GM12892 (cell line): ENCODE measurements at regions not wholly inside any gene's neighbourhood (a gene's known extent, or its start where the extent isn't known, plus 50 kb on each side); places are given as distances from the start of the nearest gene placed in this dataset.

Experiments
- DNase-seq: peaks from one replicate; pipeline ENCODE4 v3.0.0; 2011; ENCODE audit not compliant: insufficient read length
- FAIRE-seq: peaks from 2 replicates; lab custom pipeline; 2011; peaks lifted over from hg19 to GRCh38; lab: Jason Lieb, UNC
- POLR2A ChIP-seq: IDR thresholded peaks from 2 replicates; pipeline ENCODE4 v1.6.1; 2011; ENCODE audit warnings: low read depth, low read length, control low read depth
- POLR2AphosphoS5 ChIP-seq: IDR thresholded peaks from 2 replicates; pipeline ENCODE4 v1.6.1; 2011; ENCODE audit warnings: low read depth, low read length, control low read depth
- TAF1 ChIP-seq: IDR thresholded peaks from 2 replicates; pipeline ENCODE4 v1.6.1; 2011; ENCODE audit warnings: low read depth, mild to moderate bottlenecking, control low read depth, low read length, borderline replicate concordance

DNA sequence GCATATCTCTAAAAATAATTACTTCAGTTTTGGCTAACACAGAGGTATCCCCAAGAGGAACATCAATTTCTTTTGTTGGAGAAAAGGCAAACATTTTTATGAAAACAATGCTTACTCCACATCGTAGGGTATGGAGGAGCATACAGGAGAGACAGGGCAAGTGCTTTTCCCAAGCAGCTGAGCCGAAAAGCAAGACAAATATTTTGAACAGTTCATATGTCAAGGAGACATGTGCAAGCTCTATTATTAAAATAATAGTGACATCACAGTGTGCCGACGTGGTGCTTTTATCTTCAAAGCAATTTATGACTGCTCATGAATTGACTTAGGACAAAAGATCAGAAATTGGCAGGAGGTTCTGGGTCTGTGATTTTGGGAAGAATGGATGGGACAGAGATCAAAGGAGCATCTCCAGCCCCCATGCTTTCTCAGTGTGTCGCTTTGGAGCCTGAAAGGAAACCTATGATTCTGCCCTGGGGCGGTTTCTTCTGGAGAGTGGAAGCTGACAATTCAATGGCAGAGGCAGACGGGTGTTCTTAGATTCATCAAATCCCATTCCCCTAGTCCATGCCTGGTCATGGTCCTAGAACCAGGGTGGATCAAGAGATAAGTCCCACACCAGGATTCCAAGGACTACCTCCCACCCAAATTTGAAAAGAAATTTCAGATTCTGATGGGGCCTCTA, 97.1 kb downstream of the JCAD start:
- DNase-seq = no peak
- TF ChIP-seq POLR2A = no peak
- no peak for TF ChIP-seq POLR2AphosphoS5
- TF ChIP-seq TAF1 = no peak
- no peak for FAIRE-seq

DNA sequence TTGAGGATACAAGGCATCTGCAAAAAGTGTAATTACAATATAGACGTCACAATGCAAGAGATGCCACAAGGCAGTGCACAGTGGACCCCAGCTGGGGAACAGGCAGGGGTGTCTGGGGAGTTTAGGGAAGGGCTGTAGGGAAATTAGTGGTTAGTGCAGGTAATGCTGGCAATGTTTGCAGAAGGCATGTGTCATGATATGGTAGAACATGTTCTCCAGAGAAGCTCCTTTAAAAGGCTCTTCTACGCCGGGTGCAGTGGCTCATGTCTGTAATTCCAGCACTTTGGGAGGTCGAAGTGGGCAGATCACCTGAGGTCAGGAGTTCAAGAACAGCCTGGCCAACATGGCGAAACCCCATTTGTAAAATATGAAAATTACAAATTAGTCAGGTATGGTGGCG, 98.0 kb downstream of the JCAD start:
- no peak for DNase-seq
- FAIRE-seq = no peak
- TF ChIP-seq POLR2A = no peak
- TF ChIP-seq POLR2AphosphoS5 = no peak
- no peak for TF ChIP-seq TAF1

DNA sequence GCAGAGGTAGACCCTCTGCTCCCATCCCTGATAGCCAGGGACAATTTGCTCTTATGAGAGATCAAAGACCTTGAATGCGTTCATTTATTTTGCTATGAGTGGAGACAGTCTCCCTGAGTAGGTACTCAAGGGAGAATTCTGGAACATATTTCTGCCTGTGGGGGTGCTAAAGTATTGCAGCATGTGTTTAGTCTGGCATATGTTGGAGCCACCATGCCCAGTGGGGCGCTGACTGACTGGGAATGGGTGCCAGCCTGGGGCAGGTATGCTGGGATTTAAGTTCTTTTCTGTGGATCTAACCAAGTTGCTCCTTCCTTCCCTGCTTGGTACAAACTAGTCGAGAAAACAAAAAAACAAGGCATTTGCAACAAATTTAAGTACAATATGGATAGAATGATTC, 99.1 kb downstream of the JCAD start:
- TF ChIP-seq POLR2AphosphoS5 = no peak
- no peak for TF ChIP-seq POLR2A
- TF ChIP-seq TAF1 = no peak
- no peak for FAIRE-seq
- DNase-seq = no peak

DNA sequence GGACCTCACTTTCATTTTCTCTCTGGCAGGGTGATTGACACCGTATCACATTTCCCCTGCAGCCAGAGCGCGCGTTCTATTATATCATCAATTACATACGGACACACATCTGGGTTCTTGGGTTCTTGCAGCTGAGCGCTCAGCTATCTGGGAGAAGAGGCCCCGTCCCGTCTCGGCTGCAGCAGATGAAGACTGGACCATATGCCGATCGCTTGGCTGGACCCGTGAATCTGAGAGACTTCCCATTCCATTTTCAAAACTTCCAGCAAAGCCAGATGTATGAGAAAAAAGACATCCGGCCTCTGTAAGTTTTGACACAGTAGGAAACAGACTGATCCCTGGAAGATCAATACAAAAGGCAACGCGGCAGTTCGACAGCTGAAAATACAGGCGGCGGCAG, 99.8 kb downstream of the JCAD start:
- DNase-seq = no peak
- FAIRE-seq = no peak
- TF ChIP-seq POLR2A (no peak), POLR2AphosphoS5 (no peak), TAF1 (no peak)

DNA sequence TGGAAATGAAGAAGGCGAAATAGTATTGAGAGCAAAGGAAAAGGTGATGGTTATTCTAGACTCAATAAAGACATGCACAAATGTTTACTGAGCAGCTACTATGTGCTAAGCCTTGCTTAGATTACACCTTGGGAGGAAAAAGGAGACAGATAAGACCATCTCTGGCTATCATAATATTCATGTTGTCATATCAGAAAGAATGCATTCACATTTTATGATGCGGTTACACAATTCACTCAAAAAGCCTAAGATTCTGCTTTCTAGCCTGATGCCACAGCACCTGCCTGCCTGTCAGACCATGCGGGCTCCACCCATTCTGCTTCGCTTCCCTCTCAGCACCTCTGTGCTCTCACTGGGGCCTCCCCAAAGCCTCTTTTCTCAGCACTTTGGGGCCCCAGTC, 100.9 kb downstream of the JCAD start:
- no peak for TF ChIP-seq POLR2AphosphoS5
- TF ChIP-seq POLR2A = no peak
- TF ChIP-seq TAF1 = no peak
- no peak for FAIRE-seq
- DNase-seq = no peak

DNA sequence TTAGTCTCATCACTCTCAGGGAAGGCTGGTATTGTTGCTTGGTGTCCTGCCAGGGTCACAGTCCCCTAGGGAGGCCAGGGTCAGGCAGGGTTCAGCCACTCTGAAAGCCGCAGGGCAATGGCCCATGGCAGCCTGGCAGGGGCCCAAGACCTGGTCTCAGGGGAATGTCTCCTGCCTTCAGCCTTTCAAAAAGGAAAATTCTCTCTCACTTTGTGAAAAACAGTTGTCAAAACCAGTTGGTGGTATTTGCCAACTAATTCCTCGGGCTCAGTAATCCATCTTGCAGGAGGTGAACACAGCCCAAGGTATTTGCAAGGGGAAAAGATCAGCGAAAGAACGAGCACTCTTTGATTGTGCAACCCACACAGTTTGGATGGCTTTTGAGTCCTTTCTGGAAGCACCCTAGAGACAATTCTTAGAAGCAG, 101.5 kb downstream of the JCAD start:
- FAIRE-seq (no peak), DNase-seq (no peak)

DNA sequence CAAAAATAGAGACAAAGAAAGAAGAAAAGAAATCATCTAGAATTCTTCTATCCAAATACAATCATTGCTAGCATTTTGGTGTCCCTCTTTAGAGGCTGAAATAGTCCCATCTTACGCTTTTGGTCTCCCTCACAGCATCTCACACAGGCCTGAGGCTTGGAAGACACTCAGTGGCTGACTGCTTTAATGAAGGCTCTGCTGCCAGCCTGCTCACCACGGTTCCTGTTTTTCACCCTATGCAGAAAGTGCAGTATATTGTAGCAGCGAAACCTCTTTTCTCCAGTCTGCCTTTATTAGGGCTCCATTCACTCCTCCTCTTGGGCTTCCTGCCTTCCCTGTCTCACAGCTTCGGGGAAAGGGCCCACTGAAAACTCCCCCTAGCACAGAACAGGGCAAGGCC, 102.2 kb downstream of the JCAD start:
- DNase-seq (no peak), FAIRE-seq (no peak)
- TF ChIP-seq POLR2A (no peak), POLR2AphosphoS5 (no peak), TAF1 (no peak)

More for the DNA sequence above, 101.5 kb downstream of the JCAD start:
- no peak for TF ChIP-seq POLR2A
- no peak for TF ChIP-seq POLR2AphosphoS5
- no peak for TF ChIP-seq TAF1

DNA sequence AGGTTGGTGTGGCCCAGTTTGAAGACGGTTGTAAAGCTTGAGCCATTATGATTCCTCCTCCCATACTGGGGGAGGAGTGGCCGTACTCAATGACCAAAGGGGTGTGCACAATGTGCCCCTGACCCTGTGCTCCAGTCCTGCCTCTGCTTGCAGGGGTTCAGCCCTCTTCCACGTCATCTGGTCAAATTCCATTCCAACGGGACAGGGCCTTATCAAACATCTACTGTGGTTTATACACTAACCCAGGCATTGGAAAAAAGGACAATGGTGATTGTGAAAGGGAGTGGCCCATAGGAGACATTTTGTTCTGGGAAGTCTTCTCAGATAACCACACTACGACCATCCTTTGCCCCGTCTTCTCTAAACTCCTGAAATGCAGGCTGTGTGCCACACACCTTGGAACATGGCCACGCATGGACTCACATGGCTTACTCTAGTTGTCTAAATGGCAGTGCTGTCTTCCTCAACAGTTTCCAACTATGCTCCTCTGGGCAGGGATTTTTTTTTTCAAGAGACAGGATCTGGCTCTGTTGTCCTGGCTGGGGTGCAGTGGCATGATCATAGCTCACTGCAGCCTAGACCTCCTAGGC, 103.0 kb downstream of the JCAD start:
- TF ChIP-seq TAF1 (no peak), POLR2AphosphoS5 (no peak), POLR2A (no peak)
- DNase-seq (no peak), FAIRE-seq (no peak)

DNA sequence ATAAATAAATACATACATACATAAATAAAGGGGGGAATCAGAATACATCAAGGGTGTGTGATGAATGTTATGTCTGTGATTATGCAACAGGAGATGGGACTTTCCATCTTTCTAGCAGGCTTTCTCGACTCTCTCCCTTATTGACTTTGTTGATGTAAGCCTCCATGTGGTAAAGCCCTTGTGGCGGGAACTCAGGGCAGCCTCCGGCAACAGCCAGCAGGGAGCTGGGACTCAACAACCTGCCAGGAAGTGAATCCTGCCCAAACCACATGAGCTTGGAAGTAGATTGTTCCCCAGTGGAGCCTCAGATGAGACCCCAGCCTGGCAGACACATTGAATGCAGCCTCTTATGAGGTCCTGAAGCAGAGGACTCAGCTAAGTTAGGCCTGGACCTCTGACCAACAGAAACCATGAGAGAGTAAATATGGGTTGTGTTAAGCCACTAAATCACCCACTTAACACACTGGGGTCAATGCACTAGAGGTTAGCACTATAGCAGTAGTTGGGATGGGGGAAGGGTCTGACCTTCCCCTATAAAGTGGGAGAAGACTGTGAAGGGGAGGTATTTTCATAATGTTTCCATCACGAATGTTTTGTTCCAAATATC, 104.0 kb downstream of the JCAD start:
- no peak for DNase-seq
- TF ChIP-seq POLR2AphosphoS5 (no peak), TAF1 (no peak), POLR2A (no peak)
- FAIRE-seq = no peak

DNA sequence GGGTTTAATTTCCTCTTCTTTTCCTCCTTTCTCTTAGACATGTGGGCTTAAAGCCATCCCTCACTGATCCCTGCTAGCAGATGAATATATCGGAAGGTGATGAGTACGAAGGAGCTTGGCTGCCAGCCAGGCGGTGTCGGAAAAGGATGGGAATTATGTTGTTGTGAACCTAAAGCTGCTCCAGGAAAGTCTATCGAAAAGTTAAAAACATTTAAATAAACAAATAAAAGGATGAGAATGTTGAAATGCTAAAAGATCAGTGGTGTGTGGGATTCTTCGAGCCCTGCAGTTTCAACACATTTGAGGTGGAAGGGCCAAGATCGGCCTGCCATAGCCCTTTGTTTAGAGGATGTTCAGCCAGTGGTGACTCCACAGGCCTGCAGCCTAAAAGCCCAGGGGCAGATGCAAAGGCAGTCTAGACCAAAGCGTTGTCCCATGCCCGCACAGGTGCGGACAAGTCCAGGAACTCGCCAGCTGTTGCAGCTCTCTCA, 107.9 kb downstream of the JCAD start:
- no peak for FAIRE-seq
- DNase-seq = no peak

DNA sequence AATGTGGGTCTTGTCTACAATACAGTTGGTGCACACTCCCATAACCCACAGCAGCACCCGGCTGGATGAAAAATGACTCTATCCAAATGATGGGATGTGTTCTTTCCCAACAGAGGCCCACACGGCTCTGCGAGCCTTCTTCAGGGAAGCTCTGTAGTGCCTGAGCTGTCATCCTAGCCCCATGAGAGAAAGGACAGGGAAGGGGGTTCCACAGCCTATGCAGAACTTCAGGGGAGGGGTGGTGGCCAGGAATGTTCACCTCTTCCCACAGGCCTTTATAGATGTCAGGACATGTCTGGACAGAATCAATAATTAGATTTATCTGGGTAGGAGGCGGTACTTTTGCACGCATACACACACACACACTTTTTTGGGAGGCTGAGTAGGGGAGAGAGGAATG, 109.0 kb downstream of the JCAD start:
- FAIRE-seq (no peak), DNase-seq (no peak)
- TF ChIP-seq POLR2AphosphoS5 (no peak), TAF1 (no peak), POLR2A (no peak)

More for the DNA sequence above, 107.9 kb downstream of the JCAD start:
- no peak for TF ChIP-seq POLR2A
- TF ChIP-seq POLR2AphosphoS5 = no peak
- TF ChIP-seq TAF1 = no peak

DNA sequence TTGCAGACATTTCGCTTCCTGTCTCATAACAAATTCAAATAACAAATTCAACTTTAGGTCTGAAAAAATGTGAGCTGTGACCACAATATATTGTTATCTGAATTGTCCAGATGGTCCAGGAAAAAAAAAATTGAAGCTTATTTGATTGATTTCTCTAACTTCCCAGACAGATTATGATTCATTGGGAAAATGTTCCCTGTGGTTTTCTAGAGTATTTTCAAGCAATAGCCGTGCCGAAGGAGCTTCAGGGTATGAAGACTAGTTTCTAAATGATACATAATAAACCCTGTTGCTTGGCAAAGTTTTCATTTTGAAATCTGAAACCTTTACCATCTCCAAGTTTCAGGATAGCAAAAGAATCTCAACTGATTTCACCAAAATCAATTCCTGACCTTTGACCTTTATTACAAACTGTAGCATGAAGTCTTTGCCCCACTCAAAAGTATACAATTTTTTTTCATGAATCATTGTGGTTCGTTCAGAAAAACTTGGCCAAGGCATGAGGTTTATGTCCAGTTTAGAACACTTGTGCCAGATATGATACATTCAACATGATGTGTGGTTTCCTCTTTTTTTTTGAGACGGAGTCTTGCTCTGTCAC, 109.9 kb downstream of the JCAD start:
- no peak for DNase-seq

More for the DNA sequence above, 109.9 kb downstream of the JCAD start:
- TF ChIP-seq POLR2A (no peak), POLR2AphosphoS5 (no peak), TAF1 (no peak)
- FAIRE-seq = no peak
